HepG2 (cell line): ENCODE measurements at regions not wholly inside any gene's neighbourhood (a gene's known extent, or its start where the extent isn't known, plus 50 kb on each side); places are given as distances from the start of the nearest gene placed in this dataset.

Experiments used
- ATAC-seq: fragments of 200-7000 bp; cut with Tn5 transposase; 3 replicates; pipeline ENCODE4 v1.9.1; 2020; ENCODE audit warnings: mild to moderate bottlenecking, moderate library complexity
- BruUV-seq: library from RNA; stranded (reverse); fragments of 400-500 nt; replicated peaks from 2 replicates; lab custom pipeline; 2021; lab: Mats Ljungman, UMichigan
- CTCF ChIA-PET: fragments of 300-600 bp; formaldehyde crosslinking; extraction: SDS; loops from one replicate; lab custom pipeline; 2021; ENCODE audit warnings: low total read pairs, inconsistent platforms, low intra/inter-chr PET ratio; lab: Yijun Ruan, JAX
- POLR2A ChIA-PET: fragments of 350-600 bp; sonication (Branson Sonifier 250); formaldehyde crosslinking; loops from one replicate; lab custom pipeline; 2020; ENCODE audit warnings: antibody characterized with exemption, inconsistent platforms; lab: Yijun Ruan, JAX
- DNase-seq: peaks from one replicate; pipeline ENCODE4 v3.0.0-alpha.2; 2015; ENCODE audit warnings: low spot score
- FAIRE-seq: peaks from 3 replicates; lab custom pipeline; 2011; peaks lifted over from hg19 to GRCh38; lab: Jason Lieb, UNC
- H2AFZ ChIP-seq: one replicate; pipeline ENCODE4 v1.6.1; 2011; ENCODE audit warnings: low read length, inconsistent platforms
- H3K27ac ChIP-seq: fragments of 300-600 bp; 3 replicates; pipeline ENCODE4 v1.8.0; 2011; ENCODE audit warnings: mixed run types, mild to moderate bottlenecking, mixed read lengths, low read length, inconsistent platforms; ENCODE audit not compliant: insufficient read depth; ENCODE audit errors: extremely low read length
- H3K27me3 ChIP-seq, 2 experiments: fragments of 200-600 bp in 1 of 2; 2 replicates in 1 of 2; 3 replicates in 1 of 2; pipeline versions ENCODE4 v1.6.0 to v1.8.0; 2011; ENCODE audit warnings: low read length in 2 of 2, mild to moderate bottlenecking in 2 of 2, moderate library complexity in 2 of 2, inconsistent platforms in 1 of 2; ENCODE audit not compliant: insufficient read depth in 2 of 2, control insufficient read depth in 1 of 2
- H3K36me3 ChIP-seq, 2 experiments: fragments of 200-600 bp in 1 of 2; replicated peaks in 1 of 2; 2 replicates in 1 of 2; 3 replicates in 1 of 2; pipeline versions ENCODE4 v1.5.1 to v1.8.0; 2011; ENCODE audit warnings: low read length in 2 of 2, inconsistent platforms in 1 of 2; ENCODE audit not compliant: insufficient read depth in 2 of 2, control insufficient read depth in 1 of 2
- H3K4me1 ChIP-seq: 2 replicates; pipeline ENCODE4 v1.5.1; 2012; ENCODE audit warnings: low read length, inconsistent platforms; ENCODE audit not compliant: insufficient read depth
- H3K4me2 ChIP-seq: 2 replicates; pipeline ENCODE4 v1.6.0; 2011; ENCODE audit warnings: low read depth, low read length, inconsistent platforms
- H3K4me3 ChIP-seq, 3 experiments: fragments of 200-600 bp in 1 of 3; sonication (generic), shearing (Covaris generic) in 1 of 3; replicated peaks in 1 of 3; 2 replicates each; pipeline ENCODE4 v1.5.1; 2011 to 2016; ENCODE audit warnings: low read length in 3 of 3, inconsistent platforms in 2 of 3, low read depth in 2 of 3, mild to moderate bottlenecking in 2 of 3, control low read depth in 1 of 3, mixed read lengths in 1 of 3; ENCODE audit not compliant: insufficient read depth in 1 of 3
- H3K79me2 ChIP-seq: one replicate; pipeline ENCODE4 v1.6.1; 2011; ENCODE audit warnings: low read length, inconsistent platforms; ENCODE audit not compliant: insufficient read depth
- H3K9ac ChIP-seq: 2 replicates; pipeline ENCODE4 v1.6.0; 2011; ENCODE audit warnings: mild to moderate bottlenecking, low read depth, low read length, inconsistent platforms; ENCODE audit not compliant: insufficient read depth
- H3K9me3 ChIP-seq: 2 replicates; pipeline ENCODE4 v1.5.1; 2012; ENCODE audit warnings: mild to moderate bottlenecking, low read length
- H4K20me1 ChIP-seq: 2 replicates; pipeline ENCODE4 v1.6.0; 2011; ENCODE audit warnings: inconsistent platforms, mild to moderate bottlenecking, low read length, moderate library complexity; ENCODE audit not compliant: insufficient read depth
- ELF4 ChIP-seq: sonication (generic); formaldehyde crosslinking; IDR thresholded peaks from 2 replicates; pipeline ENCODE4 v1.5.0; 2020; ENCODE audit warnings: missing genetic modification reagents, mild to moderate bottlenecking, moderate library complexity, borderline replicate concordance
- GATAD1 ChIP-seq: IDR thresholded peaks from 2 replicates; pipeline ENCODE4 v1.6.1; 2016; ENCODE audit warnings: missing genetic modification reagents, missing compliant biosample characterization
- SP4 ChIP-seq: sonication (generic); formaldehyde crosslinking; IDR thresholded peaks from 2 replicates; pipeline ENCODE4 v1.8.1; 2023; ENCODE audit warnings: mild to moderate bottlenecking, missing genetic modification reagents
- ZBTB7B ChIP-seq: sonication (generic); formaldehyde crosslinking; IDR thresholded peaks from 2 replicates; pipeline ENCODE4 v1.4.0; 2020; ENCODE audit warnings: missing genetic modification reagents
- ZNF24 ChIP-seq: fragments of 450-650 bp; IDR thresholded peaks from 2 replicates; pipeline ENCODE4 v1.6.1; 2017; ENCODE audit warnings: antibody characterized with exemption, mild to moderate bottlenecking
- ZNF34 ChIP-seq: sonication (generic); formaldehyde crosslinking; IDR thresholded peaks from 2 replicates; pipeline ENCODE4 v1.4.0; 2020; ENCODE audit warnings: mild to moderate bottlenecking, missing genetic modification reagents, borderline replicate concordance
- ZNF713 ChIP-seq: sonication (generic); formaldehyde crosslinking; IDR thresholded peaks from 2 replicates; pipeline ENCODE4 v1.4.0; 2020; ENCODE audit warnings: mild to moderate bottlenecking, missing genetic modification reagents
- ZSCAN29 ChIP-seq: sonication (generic); formaldehyde crosslinking; conservative IDR thresholded peaks from 2 replicates; pipeline ENCODE4 v1.4.0; 2020; ENCODE audit warnings: mild to moderate bottlenecking, missing genetic modification reagents
- in situ Hi-C: cut with HindIII; loops from 2 replicates; pipeline ENCODE4 v1.10.0; 2017; ENCODE audit warnings: low pct_unique_long_range_greater_than_20kb; ENCODE audit not compliant: extremely low pct_ligation_motif_present
- intact Hi-C: fragments of 100-400 bp; cut with micrococcal nuclease; formaldehyde crosslinking; loops from one replicate; pipeline ENCODE4 v1.10.0; 2022; ENCODE audit not compliant: unreplicated experiment
- TF ChIP-seq, protein P1 (sequence below): sonication (generic); formaldehyde crosslinking; IDR thresholded peaks from 2 replicates; pipeline ENCODE4 v1.8.1; 2023; ENCODE audit warnings: mild to moderate bottlenecking, missing genetic modification reagents
- TF ChIP-seq, protein P2 (sequence below): sonication (generic); formaldehyde crosslinking; IDR thresholded peaks from 2 replicates; pipeline ENCODE4 v1.5.0; 2020; ENCODE audit warnings: missing genetic modification reagents
- TF ChIP-seq, protein P3 (sequence below): IDR thresholded peaks from 2 replicates; pipeline ENCODE4 v1.6.1; 2016; ENCODE audit warnings: mild to moderate bottlenecking
- TF ChIP-seq, protein P4 (sequence below): sonication (generic); formaldehyde crosslinking; IDR thresholded peaks from 2 replicates; pipeline ENCODE4 v1.5.0; 2020; ENCODE audit warnings: mild to moderate bottlenecking, missing genetic modification reagents, moderate library complexity
- TF ChIP-seq, protein P5 (sequence below), 2 experiments: fragments of 450-650 bp in 1 of 2; sonication (generic) in 1 of 2; formaldehyde crosslinking; IDR thresholded peaks; 2 replicates each; pipeline versions ENCODE4 v1.5.0 to v1.8.0; 2020 to 2022; ENCODE audit warnings: mild to moderate bottlenecking in 1 of 2, missing genetic modification reagents in 1 of 2
- TF ChIP-seq, protein P6 (sequence below): sonication (generic); formaldehyde crosslinking; IDR thresholded peaks from 2 replicates; pipeline ENCODE4 v1.4.0; 2020; ENCODE audit warnings: missing genetic modification reagents, borderline replicate concordance

DNA sequence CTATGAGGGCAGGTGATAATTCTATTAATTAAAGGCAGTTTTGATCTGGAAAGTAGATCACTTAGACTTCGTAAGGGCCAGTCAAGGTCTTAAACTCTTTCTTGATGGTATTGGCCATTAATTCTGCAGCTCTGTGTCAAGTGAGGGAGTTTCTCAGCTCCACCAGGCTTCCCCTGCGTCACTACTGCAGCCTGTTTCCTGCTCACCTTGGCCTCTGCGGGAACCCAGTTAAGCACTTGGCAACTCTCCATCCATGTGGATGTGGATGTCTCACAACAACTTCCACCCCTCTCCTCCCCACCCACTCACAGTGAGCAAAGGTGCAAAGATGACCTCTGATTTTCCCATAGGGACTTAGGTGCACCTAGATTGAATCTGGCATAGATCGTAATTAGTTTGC lies 191.6 kb downstream of the PLK2 start (continued):
- no peak for TF ChIP-seq ELF4 (CRISPR knock-in tag)
- no peak for TF ChIP-seq ZNF24
- TF ChIP-seq, protein P1, sequence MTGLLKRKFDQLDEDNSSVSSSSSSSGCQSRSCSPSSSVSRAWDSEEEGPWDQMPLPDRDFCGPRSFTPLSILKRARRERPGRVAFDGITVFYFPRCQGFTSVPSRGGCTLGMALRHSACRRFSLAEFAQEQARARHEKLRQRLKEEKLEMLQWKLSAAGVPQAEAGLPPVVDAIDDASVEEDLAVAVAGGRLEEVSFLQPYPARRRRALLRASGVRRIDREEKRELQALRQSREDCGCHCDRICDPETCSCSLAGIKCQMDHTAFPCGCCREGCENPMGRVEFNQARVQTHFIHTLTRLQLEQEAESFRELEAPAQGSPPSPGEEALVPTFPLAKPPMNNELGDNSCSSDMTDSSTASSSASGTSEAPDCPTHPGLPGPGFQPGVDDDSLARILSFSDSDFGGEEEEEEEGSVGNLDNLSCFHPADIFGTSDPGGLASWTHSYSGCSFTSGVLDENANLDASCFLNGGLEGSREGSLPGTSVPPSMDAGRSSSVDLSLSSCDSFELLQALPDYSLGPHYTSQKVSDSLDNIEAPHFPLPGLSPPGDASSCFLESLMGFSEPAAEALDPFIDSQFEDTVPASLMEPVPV (CRISPR knock-in tag), result no peak
- TF ChIP-seq, protein P2, sequence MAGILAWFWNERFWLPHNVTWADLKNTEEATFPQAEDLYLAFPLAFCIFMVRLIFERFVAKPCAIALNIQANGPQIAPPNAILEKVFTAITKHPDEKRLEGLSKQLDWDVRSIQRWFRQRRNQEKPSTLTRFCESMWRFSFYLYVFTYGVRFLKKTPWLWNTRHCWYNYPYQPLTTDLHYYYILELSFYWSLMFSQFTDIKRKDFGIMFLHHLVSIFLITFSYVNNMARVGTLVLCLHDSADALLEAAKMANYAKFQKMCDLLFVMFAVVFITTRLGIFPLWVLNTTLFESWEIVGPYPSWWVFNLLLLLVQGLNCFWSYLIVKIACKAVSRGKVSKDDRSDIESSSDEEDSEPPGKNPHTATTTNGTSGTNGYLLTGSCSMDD (CRISPR knock-in tag), result no peak
- TF ChIP-seq ZSCAN29 (CRISPR knock-in tag), result no peak
- TF ChIP-seq SP4, result no peak

DNA sequence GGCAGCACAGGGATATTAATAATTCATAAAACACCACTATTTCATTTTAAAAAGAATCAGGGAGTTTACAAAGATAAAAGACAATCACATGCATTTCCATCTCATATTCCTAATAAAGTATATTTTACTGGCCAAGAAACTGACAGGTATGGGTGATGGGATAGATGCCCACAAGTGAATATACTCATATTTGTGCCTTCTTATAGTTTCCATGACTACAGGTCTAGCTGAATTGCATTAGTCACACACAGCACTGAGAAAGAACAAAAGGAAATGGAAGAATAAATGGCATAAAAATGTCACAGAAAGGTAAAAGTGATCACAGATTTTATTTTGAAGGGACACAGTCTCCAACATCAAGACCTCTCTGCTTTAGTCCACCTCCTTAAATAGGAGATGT lies 193.5 kb downstream of the PLK2 start:
- no peaks in the 10 kb centered on the region for H3K36me3 ChIP-seq
- H3K27ac ChIP-seq, result no peak overlapping the region
- H3K9ac ChIP-seq, result no peak overlapping the region
- in situ Hi-C loops (no loop called here), intact Hi-C loops (no loop called here)
- H3K79me2 ChIP-seq, result no peaks in the 10 kb centered on the region
- H3K4me3 ChIP-seq, result no peak overlapping the region
- H3K9me3 ChIP-seq, result no peaks in the 10 kb centered on the region
- H3K27me3 ChIP-seq, result no peaks in the 10 kb centered on the region
- POLR2A ChIA-PET, result no interaction called here
- H4K20me1 ChIP-seq, result no peaks in the 10 kb centered on the region
- no peak overlapping the region for H3K4me2 ChIP-seq
- no peaks in the 10 kb centered on the region for H3K4me1 ChIP-seq
- CTCF ChIA-PET, result no interaction called here
- BruUV-seq, result no TSS peak
- DNase-seq, result no peak
- ATAC-seq, result no peak
- no peak overlapping the region for H2AFZ ChIP-seq
- no peak for FAIRE-seq
- TF ChIP-seq ZNF34 (CRISPR knock-in tag), result no peak
- no peak for TF ChIP-seq GATAD1 (CRISPR knock-in tag)
- TF ChIP-seq ZNF713 (CRISPR knock-in tag), result no peak
- TF ChIP-seq, protein P3, sequence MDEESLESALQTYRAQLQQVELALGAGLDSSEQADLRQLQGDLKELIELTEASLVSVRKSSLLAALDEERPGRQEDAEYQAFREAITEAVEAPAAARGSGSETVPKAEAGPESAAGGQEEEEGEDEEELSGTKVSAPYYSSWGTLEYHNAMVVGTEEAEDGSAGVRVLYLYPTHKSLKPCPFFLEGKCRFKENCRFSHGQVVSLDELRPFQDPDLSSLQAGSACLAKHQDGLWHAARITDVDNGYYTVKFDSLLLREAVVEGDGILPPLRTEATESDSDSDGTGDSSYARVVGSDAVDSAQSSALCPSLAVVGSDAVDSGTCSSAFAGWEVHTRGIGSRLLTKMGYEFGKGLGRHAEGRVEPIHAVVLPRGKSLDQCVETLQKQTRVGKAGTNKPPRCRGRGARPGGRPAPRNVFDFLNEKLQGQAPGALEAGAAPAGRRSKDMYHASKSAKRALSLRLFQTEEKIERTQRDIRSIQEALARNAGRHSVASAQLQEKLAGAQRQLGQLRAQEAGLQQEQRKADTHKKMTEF (CRISPR knock-in tag), result no peak
- no peak for TF ChIP-seq ZBTB7B (CRISPR knock-in tag)
- TF ChIP-seq, protein P4, sequence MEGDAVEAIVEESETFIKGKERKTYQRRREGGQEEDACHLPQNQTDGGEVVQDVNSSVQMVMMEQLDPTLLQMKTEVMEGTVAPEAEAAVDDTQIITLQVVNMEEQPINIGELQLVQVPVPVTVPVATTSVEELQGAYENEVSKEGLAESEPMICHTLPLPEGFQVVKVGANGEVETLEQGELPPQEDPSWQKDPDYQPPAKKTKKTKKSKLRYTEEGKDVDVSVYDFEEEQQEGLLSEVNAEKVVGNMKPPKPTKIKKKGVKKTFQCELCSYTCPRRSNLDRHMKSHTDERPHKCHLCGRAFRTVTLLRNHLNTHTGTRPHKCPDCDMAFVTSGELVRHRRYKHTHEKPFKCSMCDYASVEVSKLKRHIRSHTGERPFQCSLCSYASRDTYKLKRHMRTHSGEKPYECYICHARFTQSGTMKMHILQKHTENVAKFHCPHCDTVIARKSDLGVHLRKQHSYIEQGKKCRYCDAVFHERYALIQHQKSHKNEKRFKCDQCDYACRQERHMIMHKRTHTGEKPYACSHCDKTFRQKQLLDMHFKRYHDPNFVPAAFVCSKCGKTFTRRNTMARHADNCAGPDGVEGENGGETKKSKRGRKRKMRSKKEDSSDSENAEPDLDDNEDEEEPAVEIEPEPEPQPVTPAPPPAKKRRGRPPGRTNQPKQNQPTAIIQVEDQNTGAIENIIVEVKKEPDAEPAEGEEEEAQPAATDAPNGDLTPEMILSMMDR (CRISPR knock-in tag), result no peak
- TF ChIP-seq, protein P5, sequence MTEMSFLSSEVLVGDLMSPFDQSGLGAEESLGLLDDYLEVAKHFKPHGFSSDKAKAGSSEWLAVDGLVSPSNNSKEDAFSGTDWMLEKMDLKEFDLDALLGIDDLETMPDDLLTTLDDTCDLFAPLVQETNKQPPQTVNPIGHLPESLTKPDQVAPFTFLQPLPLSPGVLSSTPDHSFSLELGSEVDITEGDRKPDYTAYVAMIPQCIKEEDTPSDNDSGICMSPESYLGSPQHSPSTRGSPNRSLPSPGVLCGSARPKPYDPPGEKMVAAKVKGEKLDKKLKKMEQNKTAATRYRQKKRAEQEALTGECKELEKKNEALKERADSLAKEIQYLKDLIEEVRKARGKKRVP (CRISPR knock-in tag; IDR thresholded peaks at IDR 0.05), result no peak
- TF ChIP-seq, protein P6, sequence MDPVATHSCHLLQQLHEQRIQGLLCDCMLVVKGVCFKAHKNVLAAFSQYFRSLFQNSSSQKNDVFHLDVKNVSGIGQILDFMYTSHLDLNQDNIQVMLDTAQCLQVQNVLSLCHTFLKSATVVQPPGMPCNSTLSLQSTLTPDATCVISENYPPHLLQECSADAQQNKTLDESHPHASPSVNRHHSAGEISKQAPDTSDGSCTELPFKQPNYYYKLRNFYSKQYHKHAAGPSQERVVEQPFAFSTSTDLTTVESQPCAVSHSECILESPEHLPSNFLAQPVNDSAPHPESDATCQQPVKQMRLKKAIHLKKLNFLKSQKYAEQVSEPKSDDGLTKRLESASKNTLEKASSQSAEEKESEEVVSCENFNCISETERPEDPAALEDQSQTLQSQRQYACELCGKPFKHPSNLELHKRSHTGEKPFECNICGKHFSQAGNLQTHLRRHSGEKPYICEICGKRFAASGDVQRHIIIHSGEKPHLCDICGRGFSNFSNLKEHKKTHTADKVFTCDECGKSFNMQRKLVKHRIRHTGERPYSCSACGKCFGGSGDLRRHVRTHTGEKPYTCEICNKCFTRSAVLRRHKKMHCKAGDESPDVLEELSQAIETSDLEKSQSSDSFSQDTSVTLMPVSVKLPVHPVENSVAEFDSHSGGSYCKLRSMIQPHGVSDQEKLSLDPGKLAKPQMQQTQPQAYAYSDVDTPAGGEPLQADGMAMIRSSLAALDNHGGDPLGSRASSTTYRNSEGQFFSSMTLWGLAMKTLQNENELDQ, result no peak
